Activated CD4-positive, alpha-beta T cell treated with anti-CD3 and anti-CD28 coated beads, Interleukin-2, amount 10 ng/mL, durations not matched to agents 7 days and 5 days (primary cell): ENCODE measurements at regions not wholly inside any gene's neighbourhood (a gene's known extent, or its start where the extent isn't known, plus 50 kb on each side); places are given as distances from the start of the nearest gene placed in this dataset.

Experiments used
- CTCF ChIA-PET: fragments of 350-600 bp; sonication (Branson Sonifier 250); formaldehyde crosslinking; loops from one replicate; lab custom pipeline; 2021; ENCODE audit warnings: antibody characterized with exemption; lab: Charles Lee
- POLR2A ChIA-PET: fragments of 350-600 bp; sonication (Branson Sonifier 250); formaldehyde crosslinking; loops from one replicate; lab custom pipeline; 2021; ENCODE audit warnings: antibody characterized with exemption; lab: Charles Lee
- DNase-seq: peaks from one replicate; pipeline ENCODE4 v3.0.0-alpha.2; 2020
- H3K27ac Mint-ChIP-seq: one replicate; pipeline ENCODE4 v1.8.0; 2021; ENCODE audit warnings: mild to moderate bottlenecking, moderate library complexity, mixed read lengths
- H3K27me3 Mint-ChIP-seq: one replicate; pipeline ENCODE4 v1.8.0; 2021; ENCODE audit warnings: mixed read lengths
- H3K36me3 Mint-ChIP-seq: one replicate; pipeline ENCODE4 v1.8.0; 2021; ENCODE audit warnings: low read depth, mixed read lengths
- H3K4me1 Mint-ChIP-seq: one replicate; pipeline ENCODE4 v1.8.0; 2021; ENCODE audit warnings: mixed read lengths
- H3K4me3 Mint-ChIP-seq: one replicate; pipeline ENCODE4 v1.8.0; 2021; ENCODE audit warnings: mild to moderate bottlenecking, moderate library complexity, mixed read lengths
- H3K9me3 Mint-ChIP-seq: one replicate; pipeline ENCODE4 v1.8.0; 2021; ENCODE audit warnings: mixed read lengths

- DNase-seq = no peak
- no peaks in the 10 kb centered on the region for H3K27me3 Mint-ChIP-seq
- no peak overlapping the region for H3K27ac Mint-ChIP-seq
- peaks cover 4% of the 10 kb centered on the region for H3K4me1 Mint-ChIP-seq
- no peaks in the 10 kb centered on the region for H3K36me3 Mint-ChIP-seq
- H3K4me3 Mint-ChIP-seq = no peak overlapping the region
- ChIA-PET POLR2A (no interaction called here), CTCF (no interaction called here)
- H3K9me3 Mint-ChIP-seq = peaks cover 2% of the 10 kb centered on the region
Observed at GRCh38 chr12:40502322-40502721, 189.9 kb upstream of the CNTN1 start.

- no peak overlapping the region for H3K27ac Mint-ChIP-seq
- DNase-seq = no peak
- H3K4me3 Mint-ChIP-seq = no peak overlapping the region
- H3K4me1 Mint-ChIP-seq = peaks cover 4% of the 10 kb centered on the region
- H3K36me3 Mint-ChIP-seq = no peaks in the 10 kb centered on the region
- ChIA-PET POLR2A (no interaction called here), CTCF (no interaction called here)
- H3K27me3 Mint-ChIP-seq = no peaks in the 10 kb centered on the region
- peaks cover 2% of the 10 kb centered on the region for H3K9me3 Mint-ChIP-seq
Observed at GRCh38 chr12:40505327-40505726, 186.9 kb upstream of the CNTN1 start.

GRCh38 chr12:40508421-40508820 is 183.8 kb upstream of the CNTN1 start:
- no peaks in the 10 kb centered on the region for H3K36me3 Mint-ChIP-seq
- ChIA-PET CTCF (no interaction called here), POLR2A (no interaction called here)
- H3K27ac Mint-ChIP-seq = no peak overlapping the region
- no peak overlapping the region for H3K4me3 Mint-ChIP-seq
- peaks cover 2% of the 10 kb centered on the region for H3K9me3 Mint-ChIP-seq
- H3K27me3 Mint-ChIP-seq = no peaks in the 10 kb centered on the region
- DNase-seq = no peak
- H3K4me1 Mint-ChIP-seq = peaks cover 4% of the 10 kb centered on the region

GRCh38 chr12:40511341-40511740 is 180.9 kb upstream of the CNTN1 start:
- no peak for DNase-seq
- H3K27ac Mint-ChIP-seq = no peak overlapping the region
- H3K4me3 Mint-ChIP-seq = no peak overlapping the region
- peaks cover 2% of the 10 kb centered on the region for H3K4me1 Mint-ChIP-seq
- no peaks in the 10 kb centered on the region for H3K27me3 Mint-ChIP-seq
- CTCF ChIA-PET = no interaction called here
- no peaks in the 10 kb centered on the region for H3K9me3 Mint-ChIP-seq
- POLR2A ChIA-PET = no interaction called here
- no peaks in the 10 kb centered on the region for H3K36me3 Mint-ChIP-seq

GRCh38 chr12:40515041-40515816 is 177.0 kb upstream of the CNTN1 start:
- ChIA-PET CTCF (no interaction called here), POLR2A (no interaction called here)
- Mint-ChIP-seq H3K4me1 (peaks cover 2% of the 10 kb centered on the region), H3K36me3 (no peaks in the 10 kb centered on the region), H3K27ac (no peak overlapping the region), H3K27me3 (no peaks in the 10 kb centered on the region), H3K4me3 (no peak overlapping the region), H3K9me3 (no peaks in the 10 kb centered on the region)
- no peak for DNase-seq

- Mint-ChIP-seq H3K36me3 (no peaks in the 10 kb centered on the region), H3K9me3 (no peaks in the 10 kb centered on the region), H3K4me1 (no peaks in the 10 kb centered on the region), H3K4me3 (no peak overlapping the region), H3K27ac (no peak overlapping the region), H3K27me3 (no peaks in the 10 kb centered on the region)
- POLR2A ChIA-PET = no interaction called here
- CTCF ChIA-PET = no interaction called here
- DNase-seq = no peak
Observed at GRCh38 chr12:40522837-40523236, 169.4 kb upstream of the CNTN1 start.

GRCh38 chr12:40525054-40525453 is 167.2 kb upstream of the CNTN1 start:
- DNase-seq = no peak
- no peaks in the 10 kb centered on the region for H3K4me1 Mint-ChIP-seq
- ChIA-PET POLR2A (no interaction called here), CTCF (no interaction called here)
- H3K27ac Mint-ChIP-seq = no peak overlapping the region
- no peaks in the 10 kb centered on the region for H3K27me3 Mint-ChIP-seq
- no peak overlapping the region for H3K4me3 Mint-ChIP-seq
- H3K36me3 Mint-ChIP-seq = no peaks in the 10 kb centered on the region
- H3K9me3 Mint-ChIP-seq = no peaks in the 10 kb centered on the region

GRCh38 chr12:40534828-40535227 is 157.4 kb upstream of the CNTN1 start:
- Mint-ChIP-seq H3K27ac (no peak overlapping the region), H3K36me3 (no peaks in the 10 kb centered on the region), H3K27me3 (no peaks in the 10 kb centered on the region), H3K4me1 (no peaks in the 10 kb centered on the region), H3K4me3 (no peak overlapping the region), H3K9me3 (peaks cover 4% of the 10 kb centered on the region)
- ChIA-PET CTCF (no interaction called here), POLR2A (no interaction called here)
- no peak for DNase-seq

- ChIA-PET POLR2A (no interaction called here), CTCF (no interaction called here)
- Mint-ChIP-seq H3K9me3 (peaks cover 4% of the 10 kb centered on the region), H3K4me3 (no peak overlapping the region), H3K27ac (no peak overlapping the region), H3K36me3 (no peaks in the 10 kb centered on the region), H3K4me1 (no peaks in the 10 kb centered on the region), H3K27me3 (no peaks in the 10 kb centered on the region)
- DNase-seq = no peak
Observed at GRCh38 chr12:40551466-40551865, 140.8 kb upstream of the CNTN1 start.

- peaks cover 4% of the 10 kb centered on the region for H3K9me3 Mint-ChIP-seq
- CTCF ChIA-PET = no interaction called here
- H3K36me3 Mint-ChIP-seq = no peaks in the 10 kb centered on the region
- H3K27me3 Mint-ChIP-seq = no peaks in the 10 kb centered on the region
- H3K4me3 Mint-ChIP-seq = no peak overlapping the region
- H3K4me1 Mint-ChIP-seq = no peaks in the 10 kb centered on the region
- POLR2A ChIA-PET = no interaction called here
- H3K27ac Mint-ChIP-seq = no peak overlapping the region
- DNase-seq = no peak
Observed at GRCh38 chr12:40552868-40553267, 139.4 kb upstream of the CNTN1 start.

- Mint-ChIP-seq H3K9me3 (peaks cover 4% of the 10 kb centered on the region), H3K4me3 (no peak overlapping the region)
Observed at GRCh38 chr12:40557980-40558379, 134.3 kb upstream of the CNTN1 start.

GRCh38 chr12:40559865-40560264 is 132.4 kb upstream of the CNTN1 start:
- no peaks in the 10 kb centered on the region for H3K27me3 Mint-ChIP-seq
- ChIA-PET POLR2A (interaction anchor here (0.7 kb wide), 1 partner anchor 465 kb away, joined by 3 read pairs; no protein-coding TSS in a partner anchor), CTCF (no interaction called here)
- H3K27ac Mint-ChIP-seq = no peak overlapping the region
- no peaks in the 10 kb centered on the region for H3K36me3 Mint-ChIP-seq
- no peaks in the 10 kb centered on the region for H3K4me1 Mint-ChIP-seq
- no peak for DNase-seq
- H3K9me3 Mint-ChIP-seq = no peaks in the 10 kb centered on the region
- no peak overlapping the region for H3K4me3 Mint-ChIP-seq

More at GRCh38 chr12:40557980-40558379, 134.3 kb upstream of the CNTN1 start:
- Mint-ChIP-seq H3K4me1 (no peaks in the 10 kb centered on the region), H3K27me3 (no peaks in the 10 kb centered on the region), H3K36me3 (no peaks in the 10 kb centered on the region), H3K27ac (no peak overlapping the region)
- no peak for DNase-seq
- ChIA-PET CTCF (no interaction called here), POLR2A (no interaction called here)

- DNase-seq = no peak
- ChIA-PET POLR2A (no interaction called here), CTCF (no interaction called here)
- no peak overlapping the region for H3K27ac Mint-ChIP-seq
- H3K9me3 Mint-ChIP-seq = no peaks in the 10 kb centered on the region
- no peaks in the 10 kb centered on the region for H3K27me3 Mint-ChIP-seq
- H3K4me1 Mint-ChIP-seq = no peaks in the 10 kb centered on the region
- no peaks in the 10 kb centered on the region for H3K36me3 Mint-ChIP-seq
- no peak overlapping the region for H3K4me3 Mint-ChIP-seq
Observed at GRCh38 chr12:40560848-40561247, 131.4 kb upstream of the CNTN1 start.

- Mint-ChIP-seq H3K9me3 (no peaks in the 10 kb centered on the region), H3K27ac (no peak overlapping the region), H3K36me3 (no peaks in the 10 kb centered on the region), H3K4me1 (no peaks in the 10 kb centered on the region), H3K4me3 (no peak overlapping the region), H3K27me3 (no peaks in the 10 kb centered on the region)
- ChIA-PET POLR2A (no interaction called here), CTCF (no interaction called here)
- no peak for DNase-seq
Observed at GRCh38 chr12:40561395-40561966, 130.8 kb upstream of the CNTN1 start.
